Stomach (tissue), 4 donors: ENCODE measurements at regions not wholly inside any gene's neighbourhood (a gene's known extent, or its start where the extent isn't known, plus 50 kb on each side); places are given as distances from the start of the nearest gene placed in this dataset.

Source experiments
- CTCF ChIP-seq, 7 experiments: fragments of 450-650 bp in 4 of 7; fragments of 200-600 bp in 3 of 7; sonication (generic) in 3 of 7; IDR thresholded peaks; one replicate each; pipeline ENCODE4 v1.5.1; 2016 to 2019; ENCODE audit warnings: antibody characterized with exemption in 7 of 7, control low read depth in 2 of 7, mild to moderate bottlenecking in 1 of 7
- EP300 ChIP-seq: sonication (generic); formaldehyde crosslinking; IDR thresholded peaks from one replicate; pipeline ENCODE4 v1.6.1; 2017; ENCODE audit warnings: antibody characterized with exemption
- POLR2A ChIP-seq, 4 donors: fragments of 450-650 bp; IDR thresholded peaks; one replicate each; pipeline ENCODE4 v1.6.1; 2016; ENCODE audit warnings: antibody characterized with exemption in 4 of 4, control low read depth in 2 of 4, mild to moderate bottlenecking in 1 of 4, moderate library complexity in 1 of 4
- POLR2AphosphoS5 ChIP-seq, 3 donors: sonication (generic); formaldehyde crosslinking; IDR thresholded peaks; one replicate each; pipeline ENCODE4 v1.6.1; 2016; ENCODE audit warnings: antibody characterized with exemption in 3 of 3

- TF ChIP-seq CTCF (IDR thresholded peaks at IDR 0.05) (no peak), POLR2A (IDR thresholded peaks at IDR 0.05) (no peak), POLR2AphosphoS5 (IDR thresholded peaks at IDR 0.05) (no peak), EP300 (no peak)
These were observed 512.3 kb upstream of the PCDH9 start for GRCh38 chr13:67742478-67742877.
